Liver (tissue), 3 donors: ENCODE measurements at regions not wholly inside any gene's neighbourhood (a gene's known extent, or its start where the extent isn't known, plus 50 kb on each side); places are given as distances from the start of the nearest gene placed in this dataset.

Source experiments
- EGR1 ChIP-seq, 2 donors: IDR thresholded peaks; 2 replicates each; pipeline ENCODE4 v1.6.1; 2016 to 2018; ENCODE audit warnings: antibody characterized with exemption in 2 of 2, low read depth in 2 of 2
- FOXA1 ChIP-seq: IDR thresholded peaks from 2 replicates; pipeline ENCODE4 v1.6.1; 2016; ENCODE audit warnings: antibody characterized with exemption
- JUND ChIP-seq, 2 donors: IDR thresholded peaks; 2 replicates each; pipeline ENCODE4 v1.6.1; 2016; ENCODE audit warnings: antibody characterized with exemption in 2 of 2
- RAD21 ChIP-seq, 2 donors: IDR thresholded peaks; 2 replicates each; pipeline ENCODE4 v1.6.1; 2016; ENCODE audit warnings: antibody characterized with exemption in 2 of 2, mild to moderate bottlenecking in 2 of 2
- TAF1 ChIP-seq: conservative IDR thresholded peaks from 2 replicates; pipeline ENCODE4 v1.6.1; 2016; ENCODE audit warnings: antibody characterized with exemption, mild to moderate bottlenecking
- TF ChIP-seq, protein P1 (sequence below): fragments of 150-350 bp; IDR thresholded peaks from 2 replicates; pipeline ENCODE4 v1.5.1; 2017; ENCODE audit warnings: improper control_type of control experiment, low read depth, low read length; ENCODE audit not compliant: missing input control
- TF ChIP-seq, protein P2 (sequence below): IDR thresholded peaks from 2 replicates; pipeline ENCODE4 v1.6.1; 2016; ENCODE audit warnings: antibody characterized with exemption
- TF ChIP-seq, protein P3 (sequence below): IDR thresholded peaks from 2 replicates; pipeline ENCODE4 v1.6.1; 2016; ENCODE audit warnings: antibody characterized with exemption, mild to moderate bottlenecking
- donor health status: healthy.
- donor health status: healthy.

DNA sequence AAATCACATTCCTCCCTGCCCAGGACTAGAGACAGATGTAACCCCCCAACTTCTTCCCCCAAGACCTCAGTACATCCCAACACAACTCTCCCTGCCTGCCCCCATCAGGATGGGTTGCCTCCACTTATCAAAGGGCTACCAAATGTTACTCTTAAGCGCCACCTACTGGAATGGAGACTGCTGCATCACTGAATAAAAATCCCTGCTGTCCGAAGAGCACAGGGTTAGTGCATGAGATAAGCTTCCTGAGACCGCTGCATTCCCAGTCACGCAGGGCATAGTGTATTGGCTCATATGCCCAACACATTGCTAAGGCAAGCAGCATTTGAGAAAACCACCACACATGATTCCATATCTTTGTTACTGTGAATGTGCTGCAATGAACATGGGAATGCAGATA lies 544.5 kb downstream of the PPP4R3C start:
- TF ChIP-seq, protein P1, sequence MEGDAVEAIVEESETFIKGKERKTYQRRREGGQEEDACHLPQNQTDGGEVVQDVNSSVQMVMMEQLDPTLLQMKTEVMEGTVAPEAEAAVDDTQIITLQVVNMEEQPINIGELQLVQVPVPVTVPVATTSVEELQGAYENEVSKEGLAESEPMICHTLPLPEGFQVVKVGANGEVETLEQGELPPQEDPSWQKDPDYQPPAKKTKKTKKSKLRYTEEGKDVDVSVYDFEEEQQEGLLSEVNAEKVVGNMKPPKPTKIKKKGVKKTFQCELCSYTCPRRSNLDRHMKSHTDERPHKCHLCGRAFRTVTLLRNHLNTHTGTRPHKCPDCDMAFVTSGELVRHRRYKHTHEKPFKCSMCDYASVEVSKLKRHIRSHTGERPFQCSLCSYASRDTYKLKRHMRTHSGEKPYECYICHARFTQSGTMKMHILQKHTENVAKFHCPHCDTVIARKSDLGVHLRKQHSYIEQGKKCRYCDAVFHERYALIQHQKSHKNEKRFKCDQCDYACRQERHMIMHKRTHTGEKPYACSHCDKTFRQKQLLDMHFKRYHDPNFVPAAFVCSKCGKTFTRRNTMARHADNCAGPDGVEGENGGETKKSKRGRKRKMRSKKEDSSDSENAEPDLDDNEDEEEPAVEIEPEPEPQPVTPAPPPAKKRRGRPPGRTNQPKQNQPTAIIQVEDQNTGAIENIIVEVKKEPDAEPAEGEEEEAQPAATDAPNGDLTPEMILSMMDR = peak; percentile 15
- no peak for TF ChIP-seq EGR1 (IDR thresholded peaks at IDR 0.05; ENCODE audit: low read depth in 2 of 2)
- TF ChIP-seq JUND (IDR thresholded peaks at IDR 0.05) = no peak
- no peak for TF ChIP-seq TAF1
- TF ChIP-seq, protein P2, sequence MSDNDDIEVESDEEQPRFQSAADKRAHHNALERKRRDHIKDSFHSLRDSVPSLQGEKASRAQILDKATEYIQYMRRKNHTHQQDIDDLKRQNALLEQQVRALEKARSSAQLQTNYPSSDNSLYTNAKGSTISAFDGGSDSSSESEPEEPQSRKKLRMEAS = no peak
- peak in 1 of 2 donors; percentile 34 for TF ChIP-seq RAD21 (IDR thresholded peaks at IDR 0.05)
- no peak for TF ChIP-seq FOXA1
- TF ChIP-seq, protein P3, sequence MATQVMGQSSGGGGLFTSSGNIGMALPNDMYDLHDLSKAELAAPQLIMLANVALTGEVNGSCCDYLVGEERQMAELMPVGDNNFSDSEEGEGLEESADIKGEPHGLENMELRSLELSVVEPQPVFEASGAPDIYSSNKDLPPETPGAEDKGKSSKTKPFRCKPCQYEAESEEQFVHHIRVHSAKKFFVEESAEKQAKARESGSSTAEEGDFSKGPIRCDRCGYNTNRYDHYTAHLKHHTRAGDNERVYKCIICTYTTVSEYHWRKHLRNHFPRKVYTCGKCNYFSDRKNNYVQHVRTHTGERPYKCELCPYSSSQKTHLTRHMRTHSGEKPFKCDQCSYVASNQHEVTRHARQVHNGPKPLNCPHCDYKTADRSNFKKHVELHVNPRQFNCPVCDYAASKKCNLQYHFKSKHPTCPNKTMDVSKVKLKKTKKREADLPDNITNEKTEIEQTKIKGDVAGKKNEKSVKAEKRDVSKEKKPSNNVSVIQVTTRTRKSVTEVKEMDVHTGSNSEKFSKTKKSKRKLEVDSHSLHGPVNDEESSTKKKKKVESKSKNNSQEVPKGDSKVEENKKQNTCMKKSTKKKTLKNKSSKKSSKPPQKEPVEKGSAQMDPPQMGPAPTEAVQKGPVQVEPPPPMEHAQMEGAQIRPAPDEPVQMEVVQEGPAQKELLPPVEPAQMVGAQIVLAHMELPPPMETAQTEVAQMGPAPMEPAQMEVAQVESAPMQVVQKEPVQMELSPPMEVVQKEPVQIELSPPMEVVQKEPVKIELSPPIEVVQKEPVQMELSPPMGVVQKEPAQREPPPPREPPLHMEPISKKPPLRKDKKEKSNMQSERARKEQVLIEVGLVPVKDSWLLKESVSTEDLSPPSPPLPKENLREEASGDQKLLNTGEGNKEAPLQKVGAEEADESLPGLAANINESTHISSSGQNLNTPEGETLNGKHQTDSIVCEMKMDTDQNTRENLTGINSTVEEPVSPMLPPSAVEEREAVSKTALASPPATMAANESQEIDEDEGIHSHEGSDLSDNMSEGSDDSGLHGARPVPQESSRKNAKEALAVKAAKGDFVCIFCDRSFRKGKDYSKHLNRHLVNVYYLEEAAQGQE = no peak
